Keratinocyte (primary cell): ENCODE measurements at regions not wholly inside any gene's neighbourhood (a gene's known extent, or its start where the extent isn't known, plus 50 kb on each side); places are given as distances from the start of the nearest gene placed in this dataset.

Experiments used
- DNase-seq: peaks from one replicate; pipeline ENCODE4 v3.0.0-alpha.2; 2011; ENCODE audit warnings: low read depth, missing footprints, low spot score
- FAIRE-seq: peaks from 2 replicates; lab custom pipeline; 2011; peaks lifted over from hg19 to GRCh38; lab: Jason Lieb, UNC
- H2AFZ ChIP-seq: 2 replicates; pipeline ENCODE4 v1.6.0; 2012; ENCODE audit warnings: low read length, control low read depth, inconsistent platforms; ENCODE audit not compliant: control insufficient read depth
- H3K27ac ChIP-seq: 2 replicates; pipeline ENCODE4 v1.5.1; 2011; ENCODE audit warnings: low read length; ENCODE audit not compliant: control insufficient read depth, insufficient read depth
- H3K27me3 ChIP-seq: 3 replicates; pipeline ENCODE4 v1.6.0; 2011; ENCODE audit warnings: low read length; ENCODE audit not compliant: control insufficient read depth, insufficient read depth; ENCODE audit errors: extremely low read depth
- H3K36me3 ChIP-seq, 2 experiments: 2 replicates in 1 of 2; 3 replicates in 1 of 2; pipeline ENCODE4 v1.5.1; 2011; ENCODE audit warnings: low read length in 2 of 2, mild to moderate bottlenecking in 1 of 2; ENCODE audit not compliant: control insufficient read depth in 2 of 2, insufficient read depth in 2 of 2; ENCODE audit errors: extremely low read depth in 1 of 2
- H3K4me1 ChIP-seq: 3 replicates; pipeline ENCODE4 v1.5.1; 2011; ENCODE audit warnings: low read length; ENCODE audit not compliant: control insufficient read depth, insufficient read depth; ENCODE audit errors: extremely low read depth
- H3K4me2 ChIP-seq: 3 replicates; pipeline ENCODE4 v1.6.0; 2011; ENCODE audit warnings: low read depth, low read length; ENCODE audit not compliant: control insufficient read depth, insufficient read depth; ENCODE audit errors: extremely low read depth
- H3K4me3 ChIP-seq, 3 experiments: fragments of 200-600 bp in 1 of 3; sonication (generic) in 1 of 3; 2 replicates in 2 of 3; 3 replicates in 1 of 3; pipeline ENCODE4 v1.5.1; 2011 to 2016; ENCODE audit warnings: low read length in 3 of 3, mild to moderate bottlenecking in 3 of 3, control low read depth in 2 of 3, inconsistent platforms in 1 of 3, low read depth in 1 of 3, mixed read lengths in 1 of 3, mixed run types in 1 of 3, moderate library complexity in 1 of 3; ENCODE audit not compliant: control insufficient read depth in 2 of 3, insufficient read depth in 2 of 3; ENCODE audit errors: extremely low read depth in 1 of 3
- H3K79me2 ChIP-seq: 2 replicates; pipeline ENCODE4 v1.6.0; 2012; ENCODE audit warnings: low read length; ENCODE audit not compliant: control insufficient read depth, insufficient read depth
- H3K9ac ChIP-seq: 3 replicates; pipeline ENCODE4 v1.6.0; 2011; ENCODE audit warnings: low read length; ENCODE audit not compliant: control insufficient read depth, insufficient read depth; ENCODE audit errors: extremely low read depth
- H3K9me1 ChIP-seq: 3 replicates; pipeline ENCODE4 v1.6.0; 2011; ENCODE audit warnings: low read length; ENCODE audit not compliant: control insufficient read depth, insufficient read depth; ENCODE audit errors: extremely low read depth
- H3K9me3 ChIP-seq: 2 replicates; pipeline ENCODE4 v1.5.1; 2012; ENCODE audit warnings: low read depth, low read length; ENCODE audit not compliant: control insufficient read depth
- H4K20me1 ChIP-seq: 3 replicates; pipeline ENCODE4 v1.6.0; 2011; ENCODE audit warnings: low read length; ENCODE audit not compliant: control insufficient read depth, insufficient read depth; ENCODE audit errors: extremely low read depth
- EZH2 ChIP-seq: IDR thresholded peaks from one replicate; pipeline ENCODE4 v1.6.1; 2012; ENCODE audit warnings: inconsistent platforms, mild to moderate bottlenecking, low read length, moderate library complexity
- dilution Hi-C: fragments of 300-500 bp; cut with MboI; formaldehyde crosslinking; loops from one replicate; pipeline ENCODE4 v1.7.0; 2020; ENCODE audit warnings: low sequenced_read_pairs; ENCODE audit not compliant: extremely low pct_ligation_motif_present
- TF ChIP-seq, protein P1 (sequence below), 3 experiments: IDR thresholded peaks in 1 of 3; conservative IDR thresholded peaks in 1 of 3; optimal IDR thresholded peaks in 1 of 3; 2 replicates in 2 of 3; 3 replicates in 1 of 3; pipeline versions ENCODE3 to v1.5.1; 2011; ENCODE audit warnings: low read length in 3 of 3, mild to moderate bottlenecking in 3 of 3, moderate library complexity in 2 of 3, control low read depth in 1 of 3, inconsistent platforms in 1 of 3; ENCODE audit not compliant: insufficient read depth in 2 of 3; ENCODE audit errors: extremely low read depth in 1 of 3

DNA sequence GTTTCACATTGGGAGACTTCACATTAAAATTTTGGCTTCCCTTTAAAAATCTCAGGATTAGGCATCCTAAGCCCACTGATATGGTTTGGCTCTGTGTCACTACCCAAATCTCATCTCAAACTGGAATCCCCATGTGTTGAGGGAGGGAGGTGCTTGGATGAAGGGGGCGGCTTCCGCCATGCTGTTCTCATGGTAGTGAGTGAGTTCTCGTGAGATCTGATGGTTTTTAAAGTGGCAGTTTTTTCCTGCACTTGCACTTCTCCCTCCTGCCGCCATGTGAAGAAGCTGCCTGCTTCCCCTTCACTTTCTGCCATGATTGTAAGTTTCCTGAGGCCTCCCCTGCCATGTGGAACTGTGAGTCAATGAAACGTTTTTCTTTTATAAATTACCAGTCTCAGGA is 65.7 kb upstream of the PLXNC1 start:
- Histone ChIP-seq H3K79me2 (no peaks in the 10 kb centered on the region), H3K9me3 (peaks cover 3% of the 10 kb centered on the region), H3K4me1 (no peaks in the 10 kb centered on the region), H3K4me3 (no peak overlapping the region), H3K27me3 (no peaks in the 10 kb centered on the region), H3K27ac (no peak overlapping the region), H2AFZ (no peak overlapping the region), H3K36me3 (no peaks in the 10 kb centered on the region), H4K20me1 (no peaks in the 10 kb centered on the region), H3K4me2 (no peak overlapping the region), H3K9ac (no peak overlapping the region), H3K9me1 (no peaks in the 10 kb centered on the region)
- TF ChIP-seq, protein P1, sequence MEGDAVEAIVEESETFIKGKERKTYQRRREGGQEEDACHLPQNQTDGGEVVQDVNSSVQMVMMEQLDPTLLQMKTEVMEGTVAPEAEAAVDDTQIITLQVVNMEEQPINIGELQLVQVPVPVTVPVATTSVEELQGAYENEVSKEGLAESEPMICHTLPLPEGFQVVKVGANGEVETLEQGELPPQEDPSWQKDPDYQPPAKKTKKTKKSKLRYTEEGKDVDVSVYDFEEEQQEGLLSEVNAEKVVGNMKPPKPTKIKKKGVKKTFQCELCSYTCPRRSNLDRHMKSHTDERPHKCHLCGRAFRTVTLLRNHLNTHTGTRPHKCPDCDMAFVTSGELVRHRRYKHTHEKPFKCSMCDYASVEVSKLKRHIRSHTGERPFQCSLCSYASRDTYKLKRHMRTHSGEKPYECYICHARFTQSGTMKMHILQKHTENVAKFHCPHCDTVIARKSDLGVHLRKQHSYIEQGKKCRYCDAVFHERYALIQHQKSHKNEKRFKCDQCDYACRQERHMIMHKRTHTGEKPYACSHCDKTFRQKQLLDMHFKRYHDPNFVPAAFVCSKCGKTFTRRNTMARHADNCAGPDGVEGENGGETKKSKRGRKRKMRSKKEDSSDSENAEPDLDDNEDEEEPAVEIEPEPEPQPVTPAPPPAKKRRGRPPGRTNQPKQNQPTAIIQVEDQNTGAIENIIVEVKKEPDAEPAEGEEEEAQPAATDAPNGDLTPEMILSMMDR (optimal IDR thresholded peaks at IDR 0.05 in 1 of 3, IDR thresholded peaks at IDR 0.05 in 1 of 3, conservative IDR thresholded peaks at IDR 0.05 in 1 of 3; ENCODE audit: extremely low read depth in 1 of 3, insufficient read depth in 2 of 3, low read length in 3 of 3), result no peak
- TF ChIP-seq EZH2, result no peak
- dilution Hi-C loops, result no loop called here
- DNase-seq (no peak), FAIRE-seq (no peak)

DNA sequence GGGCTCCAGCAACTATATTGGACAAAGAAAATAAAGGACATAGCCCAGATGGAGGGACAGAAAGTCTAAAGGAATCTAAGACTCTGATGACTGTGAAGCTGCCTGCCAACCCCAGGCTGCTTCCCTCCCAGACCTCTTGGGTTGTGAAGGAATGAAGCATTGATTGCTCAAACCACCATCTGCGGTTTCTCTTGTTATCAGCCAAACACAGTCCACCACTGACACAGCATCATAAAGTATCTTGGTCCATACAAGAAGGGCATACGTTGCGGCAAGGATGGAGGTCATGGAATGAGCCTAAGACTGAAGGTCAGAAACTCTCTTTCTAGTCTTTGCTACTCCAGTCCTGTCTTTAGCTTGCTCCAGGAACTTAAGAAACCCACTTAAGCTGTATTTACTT is 58.5 kb upstream of the PLXNC1 start:
- no peaks in the 10 kb centered on the region for H3K9me1 ChIP-seq
- H3K9me3 ChIP-seq, result no peaks in the 10 kb centered on the region
- H3K79me2 ChIP-seq, result no peaks in the 10 kb centered on the region
- peaks cover 13% of the 10 kb centered on the region for H3K4me1 ChIP-seq
- no peak overlapping the region for H3K4me2 ChIP-seq
- no peak overlapping the region for H3K9ac ChIP-seq
- H4K20me1 ChIP-seq, result no peaks in the 10 kb centered on the region
- DNase-seq (no peak), FAIRE-seq (no peak)
- H2AFZ ChIP-seq, result no peak overlapping the region
- TF ChIP-seq, protein P1 (optimal IDR thresholded peaks at IDR 0.05 in 1 of 3, IDR thresholded peaks at IDR 0.05 in 1 of 3, conservative IDR thresholded peaks at IDR 0.05 in 1 of 3; ENCODE audit: extremely low read depth in 1 of 3, insufficient read depth in 2 of 3, low read length in 3 of 3), result no peak
- TF ChIP-seq EZH2, result no peak
- no peaks in the 10 kb centered on the region for H3K36me3 ChIP-seq
- dilution Hi-C loops, result no loop called here
- no peak overlapping the region for H3K27ac ChIP-seq
- no peaks in the 10 kb centered on the region for H3K27me3 ChIP-seq
- no peak overlapping the region for H3K4me3 ChIP-seq
